ENCODE measurements at regions not wholly inside any gene's neighbourhood (a gene's known extent, or its start where the extent isn't known, plus 50 kb on each side); places are given as distances from the start of the nearest gene placed in this dataset.

GRCh38 chr11:100632941-100633452 is 54.1 kb upstream of the ARHGAP42 start:
- TF ChIP-seq CTCF (IDR thresholded peaks at IDR 0.05): no peak
- no peaks in the 10 kb centered on the region for H3K36me3 Mint-ChIP-seq (ENCODE audit: low read depth)
- H3K27me3 Mint-ChIP-seq (ENCODE audit: insufficient read depth): peaks cover 8% of the 10 kb centered on the region; the same call in 1 of the 2 replicates
- H3K9me3 Mint-ChIP-seq: no peaks in the 10 kb centered on the region
- no peak overlapping the region for H3K4me3 Mint-ChIP-seq
- H3K27ac Mint-ChIP-seq: no peak overlapping the region
- no peak for DNase-seq
- peaks cover 7% of the 10 kb centered on the region for H3K4me1 Mint-ChIP-seq (ENCODE audit: low read depth)

- H3K27ac Mint-ChIP-seq: no peak overlapping the region
- no peak for TF ChIP-seq CTCF (IDR thresholded peaks at IDR 0.05)
- no peaks in the 10 kb centered on the region for H3K9me3 Mint-ChIP-seq
- no peaks in the 10 kb centered on the region for H3K36me3 Mint-ChIP-seq (ENCODE audit: low read depth)
- H3K4me3 Mint-ChIP-seq: no peak overlapping the region
- H3K27me3 Mint-ChIP-seq (ENCODE audit: insufficient read depth): peaks cover 7% of the 10 kb centered on the region; the same call in 1 of the 2 replicates
- DNase-seq: no peak
- peaks cover 23% of the 10 kb centered on the region for H3K4me1 Mint-ChIP-seq (ENCODE audit: low read depth)
These were observed 51.9 kb upstream of the ARHGAP42 start for GRCh38 chr11:100635194-100635593.

GRCh38 chr11:100636536-100636935 is 50.6 kb upstream of the ARHGAP42 start:
- H3K27ac Mint-ChIP-seq: no peak overlapping the region
- DNase-seq: no peak
- no peaks in the 10 kb centered on the region for H3K9me3 Mint-ChIP-seq
- no peak for TF ChIP-seq CTCF (IDR thresholded peaks at IDR 0.05)
- peaks cover 1% of the 10 kb centered on the region; the same call in 1 of the 2 replicates for H3K27me3 Mint-ChIP-seq (ENCODE audit: insufficient read depth)
- H3K4me1 Mint-ChIP-seq (ENCODE audit: low read depth): peaks cover 23% of the 10 kb centered on the region
- H3K36me3 Mint-ChIP-seq (ENCODE audit: low read depth): no peaks in the 10 kb centered on the region
- no peak overlapping the region for H3K4me3 Mint-ChIP-seq

All from HFFc6 (cell line).